ENCODE measurements at regions not wholly inside any gene's neighbourhood (a gene's known extent, or its start where the extent isn't known, plus 50 kb on each side); places are given as distances from the start of the nearest gene placed in this dataset.

GRCh38 chr5:57850109-57850508 is 367.5 kb upstream of the ACTBL2 start:
- no peak for TF ChIP-seq CTCF (IDR thresholded peaks at IDR 0.05)
- no peak for TF ChIP-seq EZH2 (IDR thresholded peaks at IDR 0.05; ENCODE audit: borderline replicate concordance, insufficient read depth, low read depth, low read length, poor library complexity, severe bottlenecking)
